ENCODE measurements at regions not wholly inside any gene's neighbourhood (a gene's known extent, or its start where the extent isn't known, plus 50 kb on each side); places are given as distances from the start of the nearest gene placed in this dataset.

DNA sequence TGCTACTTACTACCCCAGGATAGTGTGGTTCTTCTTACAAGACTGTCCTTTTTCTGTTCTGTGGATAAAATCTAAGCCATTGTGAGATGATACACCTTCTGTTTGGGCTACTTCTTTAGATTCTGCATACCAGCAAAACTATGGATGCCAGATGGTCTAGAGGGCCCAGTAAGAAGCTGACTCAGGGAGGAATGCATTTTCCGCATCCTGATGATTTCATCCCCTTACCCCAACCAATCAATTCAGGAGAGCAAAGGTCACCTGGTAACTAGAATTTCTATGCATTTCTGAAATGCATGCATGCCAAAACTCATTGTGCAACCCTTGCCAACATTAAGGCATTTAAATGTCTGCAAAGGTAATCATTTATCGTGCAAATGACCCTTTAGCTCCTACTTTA lies 285.7 kb upstream of the ZP4 start:
- Histone ChIP-seq H3K9ac (ENCODE audit: low read depth, low read length, poor library complexity, severe bottlenecking) (no peak overlapping the region), H3K79me2 (ENCODE audit: insufficient read depth, low read length) (no peaks in the 10 kb centered on the region), H3K9me3 (ENCODE audit: insufficient read depth, low read depth, low read length) (no peaks in the 10 kb centered on the region; the same call in 1 of the 2 replicates), H3K27me3 (ENCODE audit: insufficient read depth, low read length, poor library complexity, severe bottlenecking) (no peaks in the 10 kb centered on the region), H4K20me1 (ENCODE audit: insufficient read depth, low read length, poor library complexity, severe bottlenecking) (no peaks in the 10 kb centered on the region), H3K4me3 (ENCODE audit: low read length, poor library complexity, severe bottlenecking) (no peak overlapping the region), H3K4me2 (ENCODE audit: low read depth, low read length, poor library complexity, severe bottlenecking) (no peak overlapping the region), H3K36me3 (ENCODE audit: insufficient read depth, low read length) (no peaks in the 10 kb centered on the region), H3K4me1 (ENCODE audit: insufficient read depth, low read length, poor library complexity, severe bottlenecking) (no peaks in the 10 kb centered on the region), H3K9me2 (replicated peaks; ENCODE audit: low read depth, low read length) (no peaks in the 10 kb centered on the region), H3F3A (ENCODE audit: low read depth) (no peaks in the 10 kb centered on the region), H2AFZ (ENCODE audit: low read length) (no peak overlapping the region)
- TF ChIP-seq, protein P1, sequence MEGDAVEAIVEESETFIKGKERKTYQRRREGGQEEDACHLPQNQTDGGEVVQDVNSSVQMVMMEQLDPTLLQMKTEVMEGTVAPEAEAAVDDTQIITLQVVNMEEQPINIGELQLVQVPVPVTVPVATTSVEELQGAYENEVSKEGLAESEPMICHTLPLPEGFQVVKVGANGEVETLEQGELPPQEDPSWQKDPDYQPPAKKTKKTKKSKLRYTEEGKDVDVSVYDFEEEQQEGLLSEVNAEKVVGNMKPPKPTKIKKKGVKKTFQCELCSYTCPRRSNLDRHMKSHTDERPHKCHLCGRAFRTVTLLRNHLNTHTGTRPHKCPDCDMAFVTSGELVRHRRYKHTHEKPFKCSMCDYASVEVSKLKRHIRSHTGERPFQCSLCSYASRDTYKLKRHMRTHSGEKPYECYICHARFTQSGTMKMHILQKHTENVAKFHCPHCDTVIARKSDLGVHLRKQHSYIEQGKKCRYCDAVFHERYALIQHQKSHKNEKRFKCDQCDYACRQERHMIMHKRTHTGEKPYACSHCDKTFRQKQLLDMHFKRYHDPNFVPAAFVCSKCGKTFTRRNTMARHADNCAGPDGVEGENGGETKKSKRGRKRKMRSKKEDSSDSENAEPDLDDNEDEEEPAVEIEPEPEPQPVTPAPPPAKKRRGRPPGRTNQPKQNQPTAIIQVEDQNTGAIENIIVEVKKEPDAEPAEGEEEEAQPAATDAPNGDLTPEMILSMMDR (conservative IDR thresholded peaks at IDR 0.05; ENCODE audit: low read length) = no peak
- TF ChIP-seq EZH2phosphoT487 (IDR thresholded peaks at IDR 0.05; ENCODE audit: borderline replicate concordance) = no peak

DNA sequence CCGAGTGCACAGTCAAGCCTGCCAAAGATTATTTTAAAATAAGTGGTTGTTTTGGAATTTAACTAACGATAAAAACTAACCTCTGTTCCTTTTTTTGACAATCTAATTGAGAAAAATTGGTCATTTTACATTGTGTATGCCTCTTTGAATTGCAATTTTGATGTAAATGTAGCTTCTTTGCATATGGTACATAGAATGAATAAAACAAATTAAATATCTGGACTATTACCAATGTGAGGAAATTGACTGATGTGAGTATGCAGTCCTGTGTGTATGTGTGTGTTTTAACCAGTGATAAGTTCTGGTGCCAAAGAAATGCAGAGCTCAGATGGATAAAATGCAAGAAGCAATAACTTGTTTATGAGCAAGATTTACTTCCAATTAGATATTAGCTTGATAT lies 281.3 kb upstream of the ZP4 start:
- Histone ChIP-seq H3K27me3 (ENCODE audit: insufficient read depth, low read length, poor library complexity, severe bottlenecking) (no peaks in the 10 kb centered on the region), H3K4me1 (ENCODE audit: insufficient read depth, low read length, poor library complexity, severe bottlenecking) (no peaks in the 10 kb centered on the region), H4K20me1 (ENCODE audit: insufficient read depth, low read length, poor library complexity, severe bottlenecking) (no peaks in the 10 kb centered on the region), H3F3A (ENCODE audit: low read depth) (no peaks in the 10 kb centered on the region), H3K79me2 (ENCODE audit: insufficient read depth, low read length) (no peaks in the 10 kb centered on the region), H3K9me3 (ENCODE audit: insufficient read depth, low read depth, low read length) (no peaks in the 10 kb centered on the region), H2AFZ (ENCODE audit: low read length) (no peak overlapping the region), H3K9ac (ENCODE audit: low read depth, low read length, poor library complexity, severe bottlenecking) (no peak overlapping the region), H3K4me3 (ENCODE audit: low read length, poor library complexity, severe bottlenecking) (no peak overlapping the region), H3K9me2 (replicated peaks; ENCODE audit: low read depth, low read length) (no peaks in the 10 kb centered on the region), H3K36me3 (ENCODE audit: insufficient read depth, low read length) (no peaks in the 10 kb centered on the region), H3K4me2 (ENCODE audit: low read depth, low read length, poor library complexity, severe bottlenecking) (no peak overlapping the region)
- TF ChIP-seq, protein P1 (conservative IDR thresholded peaks at IDR 0.05; ENCODE audit: low read length) = no peak
- no peak for TF ChIP-seq EZH2phosphoT487 (IDR thresholded peaks at IDR 0.05; ENCODE audit: borderline replicate concordance)

DNA sequence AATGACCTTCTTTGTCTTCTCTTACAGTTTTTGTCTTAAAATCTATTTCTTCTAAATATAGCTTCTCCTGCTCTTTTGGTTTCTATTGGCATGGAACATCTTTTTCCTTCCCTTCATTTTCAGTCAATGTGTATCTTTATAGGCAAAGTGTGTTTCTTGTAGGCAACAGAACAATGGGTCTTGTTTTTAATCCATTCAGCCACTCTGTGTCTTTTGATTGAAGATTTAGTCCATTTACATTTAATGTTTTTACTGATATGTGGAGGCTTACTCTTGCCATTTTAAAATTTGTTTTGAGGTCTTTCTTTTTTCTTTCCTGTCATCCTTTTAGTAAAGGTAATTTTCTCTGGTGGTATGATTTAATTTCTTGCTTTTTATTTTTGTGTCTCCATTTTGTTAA lies 271.2 kb upstream of the ZP4 start:
- H2AFZ ChIP-seq (ENCODE audit: low read length) = no peak overlapping the region
- TF ChIP-seq EZH2phosphoT487 (IDR thresholded peaks at IDR 0.05; ENCODE audit: borderline replicate concordance) = no peak
- TF ChIP-seq, protein P1 (conservative IDR thresholded peaks at IDR 0.05; ENCODE audit: low read length) = no peak
- no peaks in the 10 kb centered on the region for H3F3A ChIP-seq (ENCODE audit: low read depth)
- no peaks in the 10 kb centered on the region for H3K4me1 ChIP-seq (ENCODE audit: insufficient read depth, low read length, poor library complexity, severe bottlenecking)
- no peaks in the 10 kb centered on the region for H3K79me2 ChIP-seq (ENCODE audit: insufficient read depth, low read length)
- H4K20me1 ChIP-seq (ENCODE audit: insufficient read depth, low read length, poor library complexity, severe bottlenecking) = no peaks in the 10 kb centered on the region
- H3K4me3 ChIP-seq (ENCODE audit: low read length, poor library complexity, severe bottlenecking) = no peak overlapping the region
- H3K4me2 ChIP-seq (ENCODE audit: low read depth, low read length, poor library complexity, severe bottlenecking) = no peak overlapping the region
- H3K9me3 ChIP-seq (ENCODE audit: insufficient read depth, low read depth, low read length) = peaks cover 2% of the 10 kb centered on the region; the same call in 1 of the 2 replicates
- H3K27me3 ChIP-seq (ENCODE audit: insufficient read depth, low read length, poor library complexity, severe bottlenecking) = no peaks in the 10 kb centered on the region
- no peak overlapping the region for H3K9ac ChIP-seq (ENCODE audit: low read depth, low read length, poor library complexity, severe bottlenecking)
- H3K36me3 ChIP-seq (ENCODE audit: insufficient read depth, low read length) = no peaks in the 10 kb centered on the region
- H3K9me2 ChIP-seq (replicated peaks; ENCODE audit: low read depth, low read length) = no peaks in the 10 kb centered on the region
